Activated effector memory CD4-positive, alpha-beta T cell treated with anti-CD3 and anti-CD28 coated beads, Interleukin-2, amount 50 U/mL, for 16 hours (primary cell): ENCODE measurements at regions not wholly inside any gene's neighbourhood (a gene's known extent, or its start where the extent isn't known, plus 50 kb on each side); places are given as distances from the start of the nearest gene placed in this dataset.
"Not testable (repeated sequence)": the region's sequence is repeated elsewhere in the genome, so short reads cannot be mapped to it uniquely, and the experiment has no call there.

Experiments
- DNase-seq: peaks from one replicate; pipeline ENCODE4 v3.0.0-alpha.2; 2020

DNA sequence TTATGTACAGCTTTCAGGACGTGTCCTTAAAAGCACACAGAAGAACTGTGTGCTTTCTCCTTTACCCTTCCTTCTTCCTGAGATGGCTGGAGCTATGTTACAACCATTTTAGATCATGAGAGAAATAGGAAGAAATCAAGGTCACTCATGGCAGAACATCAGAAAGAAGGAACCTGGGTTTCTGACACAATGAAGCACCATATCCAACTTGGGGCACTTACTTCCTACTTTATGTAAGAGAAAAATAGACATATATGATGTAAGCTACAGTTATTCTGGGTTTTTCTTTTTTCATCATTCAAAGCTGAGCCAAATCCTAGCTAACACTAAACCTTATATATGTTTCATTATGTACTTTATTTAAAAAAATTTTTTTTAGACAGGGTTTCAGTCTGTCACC lies 79.5 kb downstream of the FAM161A start:
- no peak for DNase-seq

DNA sequence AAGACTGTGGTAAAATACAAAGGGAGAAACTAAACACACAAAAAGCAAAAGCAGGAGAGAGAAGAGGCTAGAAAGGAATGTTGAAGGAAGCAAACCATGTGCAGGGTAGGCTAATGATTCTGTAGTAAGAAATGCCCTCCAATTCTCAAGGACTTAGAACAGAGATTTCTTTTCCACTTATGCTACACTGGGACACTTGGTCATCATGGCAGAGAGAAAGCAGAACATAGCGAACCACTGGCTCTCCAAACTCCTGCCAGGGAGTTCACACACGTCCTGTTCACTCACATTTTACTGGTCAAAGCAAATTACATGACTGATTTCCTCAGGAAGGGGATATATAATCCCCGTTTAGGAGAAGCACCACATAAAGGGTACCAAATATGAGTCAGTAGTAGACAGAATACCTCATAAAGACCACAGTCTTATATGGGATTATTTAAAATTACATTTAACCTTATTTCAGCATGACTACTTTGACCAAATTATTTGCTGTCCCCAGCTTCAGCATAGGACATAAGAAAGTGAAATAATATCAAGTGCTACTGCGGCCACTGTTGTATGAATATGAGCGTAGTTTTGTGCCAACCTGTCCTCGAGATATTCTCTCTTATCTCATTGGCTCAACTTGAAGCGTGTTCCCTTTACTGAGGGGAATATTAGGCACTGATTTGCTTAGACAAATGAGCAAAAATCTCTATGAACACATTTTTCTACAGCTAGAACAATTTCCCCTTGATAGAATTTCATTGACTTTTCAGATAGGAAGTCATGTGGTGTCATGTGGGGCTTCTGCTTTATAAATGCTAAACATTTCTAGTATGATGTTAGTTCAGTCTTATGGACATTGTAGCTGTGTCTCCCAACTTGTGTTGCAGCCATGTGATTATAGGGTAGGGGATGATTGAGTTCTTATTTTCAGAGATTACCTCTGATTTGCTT lies 81.7 kb downstream of the FAM161A start:
- DNase-seq = no peak

- no peak for DNase-seq
Measured at GRCh38 chr2:61770746-61771145, 83.1 kb downstream of the FAM161A start.

DNA sequence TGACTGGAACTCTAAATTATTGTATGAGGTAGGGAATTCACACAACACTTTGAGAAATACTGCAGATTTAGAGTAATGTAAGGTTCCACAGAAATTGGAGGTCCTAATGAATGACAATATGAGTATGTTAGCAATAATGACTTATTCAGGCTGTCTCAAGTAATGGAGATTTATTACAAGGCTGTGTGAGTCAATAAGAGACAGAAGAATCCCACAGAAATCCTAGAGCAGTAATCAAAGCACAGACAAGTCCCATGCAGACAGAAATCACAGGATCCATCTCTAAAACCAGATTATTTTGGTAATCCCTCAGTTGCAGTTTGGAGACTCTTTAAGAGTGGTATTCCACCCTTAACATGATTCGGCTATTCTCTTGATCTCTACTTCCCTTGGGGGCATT lies 83.6 kb downstream of the FAM161A start:
- DNase-seq = no peak

DNA sequence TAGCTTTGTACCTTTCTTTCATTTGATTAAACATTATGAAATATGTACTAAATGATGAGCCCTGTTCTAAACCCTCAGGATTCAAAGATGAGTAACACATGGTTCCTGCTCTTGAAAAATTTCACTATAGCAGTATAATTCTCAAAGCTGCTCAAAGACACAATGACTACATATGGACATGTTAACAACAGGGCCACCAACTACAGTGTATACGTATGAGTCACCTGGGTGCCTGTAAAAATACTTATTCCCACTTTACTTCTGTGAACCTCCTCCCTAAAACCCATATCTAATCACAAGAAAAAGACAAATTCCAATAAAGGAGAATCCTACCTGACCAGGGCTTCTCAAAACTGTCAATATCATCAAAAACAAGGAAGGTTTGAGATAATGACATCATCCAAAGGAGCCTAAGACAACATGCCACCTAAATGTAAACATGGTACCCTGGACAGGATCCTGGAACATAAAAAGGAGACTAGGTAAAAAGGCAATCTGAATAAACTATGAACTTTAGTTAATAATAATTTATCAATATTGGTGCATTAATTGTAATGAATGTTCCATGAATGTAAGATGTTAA lies 84.7 kb downstream of the FAM161A start:
- no peak for DNase-seq

DNA sequence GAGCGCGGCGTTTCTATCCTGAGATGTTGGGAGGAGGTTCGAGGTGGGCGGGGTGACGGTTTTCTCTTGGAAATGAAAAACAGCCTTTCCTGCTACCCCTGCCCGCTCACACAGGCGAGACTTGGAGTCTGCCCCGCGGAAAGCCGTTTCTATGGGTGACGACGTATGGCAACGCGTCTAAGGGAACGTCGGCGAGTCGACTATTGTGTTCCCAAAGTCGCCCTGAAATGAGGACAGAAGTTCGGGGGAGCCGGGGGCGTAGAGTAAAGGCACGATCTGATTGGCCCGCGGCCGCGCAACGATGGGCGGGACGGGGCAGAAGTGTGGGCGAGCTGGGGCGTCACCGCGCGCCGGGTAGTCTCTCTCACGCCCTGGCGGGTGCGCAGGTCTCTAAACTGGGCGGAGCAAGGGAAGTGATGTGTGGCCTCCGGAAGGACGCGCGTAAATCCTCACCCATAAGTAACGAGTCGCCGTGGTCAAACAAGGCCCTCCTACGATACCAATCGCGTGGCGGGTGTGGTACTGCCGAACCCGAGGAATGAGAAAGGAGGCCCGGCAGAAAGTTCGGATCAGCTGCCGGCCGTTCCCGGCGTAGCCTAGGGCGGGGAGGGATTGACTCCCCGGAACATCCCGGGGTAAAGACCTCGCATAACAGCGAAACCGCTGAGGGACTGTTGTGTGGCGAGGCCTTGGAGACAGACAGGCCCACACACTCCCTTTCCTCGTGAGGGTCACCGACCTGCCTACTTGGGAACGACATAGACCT lies 89.6 kb downstream of the FAM161A start:
- DNase-seq = peak; percentile 98

DNA sequence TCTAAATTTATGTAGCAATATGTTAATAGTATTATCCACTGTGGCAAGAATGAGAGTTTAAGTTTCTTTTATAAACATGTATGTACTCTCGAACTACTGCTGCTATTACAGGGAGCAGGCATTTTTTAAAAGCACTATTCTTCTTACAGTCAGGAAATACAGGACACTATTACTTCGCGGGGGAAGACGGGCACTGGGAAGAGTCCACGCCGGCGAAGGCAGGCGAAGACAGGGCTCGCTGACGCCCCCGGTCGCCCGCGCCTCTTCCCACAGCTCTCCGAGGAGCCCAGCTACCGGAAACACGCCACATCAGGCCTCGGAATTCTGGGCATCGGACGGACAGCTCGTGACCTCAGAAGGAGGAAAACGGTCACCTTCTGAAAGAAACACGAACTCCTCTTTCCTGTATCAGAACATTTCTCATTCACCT lies 90.2 kb downstream of the FAM161A start:
- no peak for DNase-seq

- no peak for DNase-seq
Measured at GRCh38 chr2:61762292-61762691, 91.6 kb downstream of the FAM161A start.

- DNase-seq = no peak
Measured at GRCh38 chr2:61759718-61760117, 94.1 kb downstream of the FAM161A start.

DNA sequence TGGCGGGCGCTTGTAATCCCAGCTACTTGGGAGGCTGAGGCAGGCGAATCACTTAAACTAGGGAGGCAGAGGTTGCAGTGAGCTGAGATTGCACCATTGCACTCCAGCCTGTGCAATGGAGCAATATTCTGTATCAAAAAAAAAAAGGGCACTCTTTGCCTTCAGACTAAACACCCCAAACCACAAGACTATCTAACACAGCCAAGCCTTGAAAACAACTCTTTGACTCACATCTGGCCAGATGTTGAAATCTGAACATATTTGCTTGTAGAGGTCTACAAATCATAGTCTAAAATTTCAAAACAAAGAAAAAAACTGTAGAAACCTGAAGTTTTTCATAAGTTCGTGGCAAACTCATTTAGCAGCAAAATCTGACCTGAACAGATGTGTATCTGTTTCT lies 94.9 kb downstream of the FAM161A start:
- DNase-seq = no peak

DNA sequence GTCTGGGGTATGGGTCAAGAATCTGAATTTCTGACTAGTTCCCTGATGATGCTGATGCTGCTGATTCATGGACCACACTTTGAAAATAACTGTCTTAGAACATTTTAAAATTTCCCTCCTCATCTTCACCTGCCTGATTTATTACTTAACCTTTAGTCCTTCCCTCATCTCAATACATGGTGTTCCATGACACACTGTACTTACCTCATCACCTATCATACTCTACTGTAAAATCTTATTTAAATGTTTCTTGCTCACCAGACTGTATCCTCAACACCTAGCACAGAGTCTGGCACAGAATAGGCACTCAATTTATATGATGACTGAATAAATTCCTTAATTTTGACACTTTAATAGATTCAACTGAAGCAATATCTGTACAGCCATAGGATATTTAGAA lies 95.7 kb downstream of the FAM161A start:
- no peak for DNase-seq

DNA sequence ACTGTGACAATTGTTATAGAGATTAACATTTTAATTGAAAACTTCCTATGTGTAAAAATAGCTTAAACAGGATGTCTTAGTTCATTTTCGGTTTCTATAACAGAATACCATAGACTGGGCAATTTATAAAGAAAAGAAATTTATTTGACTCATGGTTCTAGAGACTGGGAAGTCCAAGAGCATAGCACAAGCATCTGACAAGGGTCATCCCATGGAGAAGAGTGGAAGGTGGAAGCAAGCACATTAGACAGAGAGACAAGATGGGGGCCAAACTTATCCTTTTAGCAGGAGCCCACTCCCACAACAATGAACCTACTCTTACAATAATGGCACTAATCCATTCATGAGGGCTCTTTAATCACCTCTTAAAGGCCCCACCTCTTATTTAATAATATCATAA lies 100.3 kb downstream of the FAM161A start:
- no peak for DNase-seq

GRCh38 chr2:61750624-61751023 lies 103.2 kb downstream of the FAM161A start:
- DNase-seq = no peak

DNA sequence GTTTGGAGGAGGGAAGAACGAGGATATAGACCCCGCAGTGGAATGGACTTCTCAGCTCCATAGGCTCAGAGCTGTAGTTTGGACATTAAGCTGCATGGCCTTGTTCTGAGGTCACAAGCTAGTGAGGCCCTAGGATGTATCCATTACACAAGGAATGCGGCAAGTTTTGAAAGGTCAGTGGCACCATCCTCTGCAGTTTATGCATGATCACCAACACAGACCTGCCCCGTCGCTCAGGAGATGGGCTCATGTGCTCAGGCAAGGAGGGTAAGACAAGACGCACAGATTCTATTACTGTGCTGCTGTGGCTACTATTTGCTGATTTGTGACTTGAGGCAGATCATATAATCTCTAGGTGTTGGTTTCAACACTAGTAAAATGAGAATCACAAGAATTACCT lies 110.9 kb downstream of the FAM161A start:
- DNase-seq = no peak

- DNase-seq = no peak
Measured at GRCh38 chr2:61737841-61738240, 116.0 kb downstream of the FAM161A start.

DNA sequence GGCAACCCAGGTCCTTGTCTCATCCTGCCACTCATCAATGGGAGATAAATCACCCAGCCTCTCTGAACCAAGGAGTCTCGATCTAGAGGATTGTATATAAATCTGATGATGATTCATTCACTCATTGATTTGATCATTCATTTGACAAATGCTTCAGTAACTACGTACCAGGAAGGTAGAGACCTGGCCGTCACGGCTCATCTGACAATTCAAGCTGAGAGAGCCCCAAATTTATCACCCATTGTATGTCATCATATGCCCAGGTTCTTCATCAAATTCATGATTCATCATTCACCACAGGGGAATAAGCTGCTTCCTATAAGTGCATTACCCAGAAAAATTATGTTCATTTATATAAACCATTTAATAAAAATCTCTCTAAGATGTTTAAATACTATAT lies 116.9 kb downstream of the FAM161A start:
- DNase-seq = no peak

- DNase-seq = no peak
Measured at GRCh38 chr2:61733563-61733962, 120.3 kb downstream of the FAM161A start.

DNA sequence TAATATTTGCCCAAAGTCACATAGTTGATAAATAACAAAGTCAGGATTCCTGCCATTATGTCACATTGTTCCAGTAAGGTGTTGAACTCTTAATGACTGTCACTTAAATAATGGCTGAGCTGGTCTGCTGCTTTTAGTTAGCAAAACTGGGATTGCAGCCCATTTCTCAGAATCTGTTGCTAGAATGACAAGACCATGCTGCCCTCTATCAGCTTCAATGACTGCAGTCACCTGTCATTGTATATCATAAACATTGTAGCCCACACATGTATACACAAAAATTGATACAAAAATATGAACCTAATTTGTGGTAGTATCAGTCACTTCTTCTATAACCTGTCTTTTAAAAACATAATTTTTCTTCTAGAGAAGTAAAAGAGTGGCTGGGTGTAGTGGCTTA lies 121.1 kb downstream of the FAM161A start:
- DNase-seq = no peak

DNA sequence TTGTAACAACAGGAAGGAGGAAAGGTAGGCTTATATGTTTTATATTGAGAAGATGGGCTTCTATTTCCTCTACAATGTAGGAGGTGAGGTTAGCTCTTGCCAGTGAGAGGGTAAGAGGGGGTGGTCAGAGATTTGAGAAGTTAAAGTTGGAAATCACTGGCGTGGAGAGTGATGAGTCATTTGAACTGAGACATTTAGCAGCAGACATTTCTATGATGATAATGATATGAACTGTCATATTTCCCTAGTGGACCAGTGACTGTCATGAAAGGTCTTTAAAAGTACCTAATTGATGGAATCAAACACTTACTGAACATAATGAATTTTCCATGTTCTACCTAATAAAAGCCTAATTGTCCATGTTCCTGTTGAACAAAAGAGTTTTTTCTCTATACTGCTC lies 126.1 kb downstream of the FAM161A start:
- DNase-seq = no peak

- DNase-seq = no peak
Measured at GRCh38 chr2:61726456-61727209, 127.2 kb downstream of the FAM161A start.

DNA sequence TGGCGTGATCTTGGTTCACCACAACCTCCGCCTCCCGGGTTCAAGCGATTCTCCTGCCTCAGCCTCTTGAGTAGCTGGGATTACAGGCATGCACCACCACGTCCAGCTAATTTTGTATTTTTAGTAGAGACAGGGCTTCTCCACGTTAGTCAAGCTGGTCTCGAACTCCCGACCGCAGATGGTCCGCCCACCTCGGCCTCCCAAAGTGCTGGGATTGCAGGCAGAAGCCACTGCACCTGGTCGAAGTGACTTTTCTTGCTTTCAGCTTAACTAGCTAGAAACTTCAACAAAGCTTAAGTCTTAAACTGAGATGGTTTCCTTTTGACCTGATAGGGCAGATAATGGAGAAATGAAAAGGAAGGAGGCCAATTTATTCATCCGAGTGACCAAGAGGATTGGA lies 130.5 kb downstream of the FAM161A start:
- DNase-seq = not testable (repeated sequence)

GRCh38 chr2:61722800-61723199 lies 131.1 kb downstream of the FAM161A start:
- DNase-seq = no peak

- DNase-seq = no peak
Measured at GRCh38 chr2:61722318-61722717, 131.5 kb downstream of the FAM161A start.
